ENCODE measurements at regions not wholly inside any gene's neighbourhood (a gene's known extent, or its start where the extent isn't known, plus 50 kb on each side); places are given as distances from the start of the nearest gene placed in this dataset.

GRCh38 chr17:73982871-73983270 lies 220.6 kb upstream of the RPL38 start:
- no peak for TF ChIP-seq CTCF (conservative IDR thresholded peaks at IDR 0.05 in 1 of 2, IDR thresholded peaks at IDR 0.05 in 1 of 2; ENCODE audit: extremely low read depth in 1 of 2, insufficient read depth in 1 of 2, low read depth in 1 of 2, low read length in 2 of 2)
- TF ChIP-seq EZH2 (IDR thresholded peaks at IDR 0.05; ENCODE audit: borderline replicate concordance, low read length), result no peak
